Effector memory CD8-positive, alpha-beta T cell (primary cell): ENCODE measurements at regions not wholly inside any gene's neighbourhood (a gene's known extent, or its start where the extent isn't known, plus 50 kb on each side); places are given as distances from the start of the nearest gene placed in this dataset.
A peak's percentile ranks its signal among the peaks of the same experiment; 100 is the strongest.
"Not testable (repeated sequence)": the region's sequence is repeated elsewhere in the genome, so short reads cannot be mapped to it uniquely, and the experiment has no call there.

Source experiments
- ATAC-seq: fragments of 150-1000 bp; cut with Tn5 transposase; replicated peaks from 2 replicates; pipeline ENCODE4 v1.10.0; 2021; ENCODE audit warnings: mild to moderate bottlenecking, moderate library complexity
- DNase-seq, 3 experiments: peaks; one replicate each; pipeline ENCODE4 v3.0.0; 2021
- H3K27ac Mint-ChIP-seq, 2 donors: one replicate each; pipeline ENCODE4 v1.8.0; 2022; ENCODE audit warnings: mild to moderate bottlenecking in 2 of 2, mixed read lengths in 2 of 2, moderate library complexity in 2 of 2
- H3K27me3 Mint-ChIP-seq, 2 donors: one replicate each; pipeline ENCODE4 v1.8.0; 2022; ENCODE audit warnings: mixed read lengths in 2 of 2
- H3K36me3 Mint-ChIP-seq: one replicate; pipeline ENCODE4 v1.8.0; 2022; ENCODE audit warnings: mild to moderate bottlenecking, moderate library complexity, mixed read lengths; ENCODE audit not compliant: insufficient read depth
- H3K4me1 Mint-ChIP-seq, 2 donors: one replicate each; pipeline ENCODE4 v1.8.0; 2022; ENCODE audit warnings: low read depth in 2 of 2, mixed read lengths in 2 of 2
- H3K4me3 Mint-ChIP-seq, 2 donors: one replicate each; pipeline ENCODE4 v1.8.0; 2022; ENCODE audit warnings: mild to moderate bottlenecking in 2 of 2, mixed read lengths in 2 of 2, moderate library complexity in 2 of 2
- H3K9me3 Mint-ChIP-seq, 2 donors: one replicate each; pipeline ENCODE4 v1.8.0; 2022; ENCODE audit warnings: mixed read lengths in 2 of 2

GRCh38 chr7:121515229-121515628, 119.1 kb upstream of the FAM3C start:
- H3K27me3 Mint-ChIP-seq: no peaks in the 10 kb centered on the region
- H3K4me1 Mint-ChIP-seq: peaks cover 0 to under 1% of the 10 kb centered on the region in 2 donors
- H3K36me3 Mint-ChIP-seq: no peaks in the 10 kb centered on the region
- H3K27ac Mint-ChIP-seq: no peak overlapping the region
- peaks cover 0 to 6% of the 10 kb centered on the region in 2 donors for H3K9me3 Mint-ChIP-seq
- ATAC-seq (no peak), DNase-seq (no peak)
- no peak overlapping the region for H3K4me3 Mint-ChIP-seq

DNA sequence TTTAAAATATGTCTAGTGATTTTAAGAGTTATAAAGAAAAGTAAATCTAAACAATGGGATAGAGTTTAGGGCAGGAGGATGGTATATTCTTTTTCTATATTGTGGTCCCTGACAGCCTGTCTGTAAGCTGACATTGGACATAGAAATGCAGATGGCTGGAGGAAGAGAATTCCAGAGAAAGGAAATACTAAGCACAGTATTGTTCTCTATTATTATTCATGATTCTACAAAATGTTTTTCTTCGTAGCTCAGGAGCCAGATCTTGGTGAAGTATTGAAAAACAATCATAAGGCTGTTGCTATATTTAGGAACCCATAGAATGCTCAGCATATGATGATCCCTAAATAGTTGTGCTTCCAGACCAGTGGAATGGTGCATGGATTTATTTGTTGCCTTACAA, 117.0 kb upstream of the FAM3C start:
- H3K4me3 Mint-ChIP-seq: no peak overlapping the region
- no peaks in the 10 kb centered on the region for H3K36me3 Mint-ChIP-seq

GRCh38 chr7:121510858-121511482, 114.9 kb upstream of the FAM3C start:
- no peak overlapping the region for H3K27ac Mint-ChIP-seq
- H3K9me3 Mint-ChIP-seq: peaks cover 2 to 7% of the 10 kb centered on the region in 2 donors
- peaks cover 0 to 8% of the 10 kb centered on the region in 2 donors for H3K27me3 Mint-ChIP-seq
- no peak for DNase-seq
- H3K36me3 Mint-ChIP-seq: no peaks in the 10 kb centered on the region
- H3K4me1 Mint-ChIP-seq: peaks cover 0 to 2% of the 10 kb centered on the region in 2 donors
- H3K4me3 Mint-ChIP-seq: no peak overlapping the region
- no peak for ATAC-seq

More for the DNA sequence above, 117.0 kb upstream of the FAM3C start:
- Mint-ChIP-seq H3K27ac (no peak overlapping the region), H3K9me3 (peaks cover 0 to 6% of the 10 kb centered on the region in 2 donors), H3K4me1 (peaks cover 0 to 2% of the 10 kb centered on the region in 2 donors), H3K27me3 (peaks cover 0 to 8% of the 10 kb centered on the region in 2 donors)
- ATAC-seq (no peak), DNase-seq (no peak)

DNA sequence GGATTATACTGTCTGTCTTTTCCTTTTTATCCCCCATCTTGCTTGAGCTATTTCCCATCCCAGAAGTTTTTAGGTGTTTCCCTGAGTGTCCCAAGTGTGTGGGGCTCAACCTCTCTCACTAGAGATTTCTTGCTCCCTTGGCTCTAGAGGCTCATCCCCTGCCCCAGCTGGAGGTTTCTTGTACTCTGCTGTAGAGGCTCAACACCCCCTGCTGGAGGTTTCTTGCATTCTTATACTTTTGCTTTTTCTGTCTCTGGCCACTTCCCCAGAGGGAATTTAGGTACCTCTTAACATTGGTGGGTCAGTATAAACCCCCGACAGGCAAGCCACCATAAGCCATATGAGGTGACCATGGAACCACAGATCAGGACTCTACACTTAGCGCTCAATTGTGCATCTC, 114.2 kb upstream of the FAM3C start:
- Mint-ChIP-seq H3K9me3 (peaks cover 8 to 14% of the 10 kb centered on the region in 2 donors), H3K36me3 (no peaks in the 10 kb centered on the region), H3K27me3 (peaks cover 0 to 8% of the 10 kb centered on the region in 2 donors), H3K4me3 (no peak overlapping the region), H3K27ac (no peak overlapping the region), H3K4me1 (peaks cover 0 to 2% of the 10 kb centered on the region in 2 donors)
- DNase-seq (no peak), ATAC-seq (peak; percentile 31)

- peaks cover 0 to 8% of the 10 kb centered on the region in 2 donors for H3K27me3 Mint-ChIP-seq
- no peak overlapping the region for H3K4me3 Mint-ChIP-seq
- no peak for ATAC-seq
- H3K9me3 Mint-ChIP-seq: peaks cover 8 to 9% of the 10 kb centered on the region in 2 donors
- H3K27ac Mint-ChIP-seq: no peak overlapping the region
- DNase-seq: no peak
- no peaks in the 10 kb centered on the region for H3K36me3 Mint-ChIP-seq
- H3K4me1 Mint-ChIP-seq: peaks cover 0 to 2% of the 10 kb centered on the region in 2 donors
These were observed 109.6 kb upstream of the FAM3C start for GRCh38 chr7:121505540-121506182.

DNA sequence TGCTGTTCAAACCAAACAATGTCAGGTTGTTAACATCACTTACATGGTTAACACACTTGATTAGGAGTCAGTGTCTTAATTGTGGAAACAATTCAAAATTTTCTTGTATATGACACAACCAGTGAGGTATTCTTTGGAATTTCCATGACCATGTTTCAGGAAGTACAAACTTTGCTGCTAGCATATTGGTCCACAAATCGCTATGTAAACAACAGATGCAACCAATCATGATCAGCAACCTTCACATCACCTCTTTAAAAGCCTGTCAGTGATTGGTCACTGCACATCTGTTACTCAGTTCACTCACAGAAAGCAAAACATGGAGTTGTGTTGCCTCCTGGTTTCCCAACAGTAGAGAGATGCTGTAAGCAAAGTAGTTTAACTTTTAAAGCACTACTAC, 108.9 kb upstream of the FAM3C start:
- no peaks in the 10 kb centered on the region for H3K4me1 Mint-ChIP-seq
- H3K36me3 Mint-ChIP-seq: no peaks in the 10 kb centered on the region
- H3K9me3 Mint-ChIP-seq: peaks cover 8% of the 10 kb centered on the region in 2 donors
- peaks cover 0 to 8% of the 10 kb centered on the region in 2 donors for H3K27me3 Mint-ChIP-seq
- ATAC-seq: no peak
- no peak for DNase-seq
- no peak overlapping the region for H3K27ac Mint-ChIP-seq
- no peak overlapping the region for H3K4me3 Mint-ChIP-seq

- H3K4me3 Mint-ChIP-seq: no peak overlapping the region
- no peak for ATAC-seq
- no peak for DNase-seq
- H3K27me3 Mint-ChIP-seq: peaks cover 0 to 2% of the 10 kb centered on the region in 2 donors
- H3K9me3 Mint-ChIP-seq: peaks cover 8% of the 10 kb centered on the region in 2 donors
- no peak overlapping the region for H3K27ac Mint-ChIP-seq
- no peaks in the 10 kb centered on the region for H3K36me3 Mint-ChIP-seq
- H3K4me1 Mint-ChIP-seq: no peaks in the 10 kb centered on the region
These were observed 108.4 kb upstream of the FAM3C start for GRCh38 chr7:121504482-121504881.

- DNase-seq: no peak
- no peak overlapping the region for H3K27ac Mint-ChIP-seq
- no peaks in the 10 kb centered on the region for H3K27me3 Mint-ChIP-seq
- H3K9me3 Mint-ChIP-seq: peaks cover 8% of the 10 kb centered on the region in 2 donors
- H3K4me3 Mint-ChIP-seq: no peak overlapping the region
- no peaks in the 10 kb centered on the region for H3K4me1 Mint-ChIP-seq
- no peaks in the 10 kb centered on the region for H3K36me3 Mint-ChIP-seq
- no peak for ATAC-seq
These were observed 107.6 kb upstream of the FAM3C start for GRCh38 chr7:121503730-121504129.

- no peak for DNase-seq
- Mint-ChIP-seq H3K27ac (no peak overlapping the region), H3K4me3 (no peak overlapping the region), H3K36me3 (no peaks in the 10 kb centered on the region), H3K4me1 (no peaks in the 10 kb centered on the region), H3K9me3 (peaks cover 8% of the 10 kb centered on the region in 2 donors), H3K27me3 (no peaks in the 10 kb centered on the region)
- ATAC-seq: no peak
These were observed 106.9 kb upstream of the FAM3C start for GRCh38 chr7:121503039-121503438.

DNA sequence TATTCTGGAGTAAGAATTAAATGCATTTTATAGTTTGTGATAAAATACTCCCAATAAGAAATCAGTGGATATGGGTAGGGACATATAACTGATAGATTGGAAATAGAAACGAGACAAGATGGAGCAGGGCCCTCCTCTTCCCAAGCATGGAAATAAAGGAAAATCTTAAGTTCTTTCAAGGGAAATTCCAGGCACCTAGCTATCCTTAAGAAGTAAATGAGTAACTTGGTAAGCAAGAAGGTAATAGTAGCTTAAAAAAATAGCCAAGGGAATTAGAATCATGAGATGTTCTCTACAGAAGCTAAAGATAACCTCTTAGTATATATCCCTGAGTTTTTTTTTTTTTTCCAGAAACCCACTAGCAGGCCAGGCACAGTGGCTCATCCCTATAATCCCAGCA, 105.5 kb upstream of the FAM3C start:
- Mint-ChIP-seq H3K27ac (no peak overlapping the region), H3K4me3 (no peak overlapping the region), H3K4me1 (no peaks in the 10 kb centered on the region), H3K9me3 (peaks cover 5 to 8% of the 10 kb centered on the region in 2 donors), H3K27me3 (no peaks in the 10 kb centered on the region), H3K36me3 (no peaks in the 10 kb centered on the region)
- no peak for DNase-seq
- ATAC-seq: no peak

- H3K9me3 Mint-ChIP-seq: peaks cover 1 to 2% of the 10 kb centered on the region in 2 donors
- no peak for ATAC-seq
- no peaks in the 10 kb centered on the region for H3K36me3 Mint-ChIP-seq
- H3K27me3 Mint-ChIP-seq: no peaks in the 10 kb centered on the region
- no peak for DNase-seq
- H3K4me1 Mint-ChIP-seq: no peaks in the 10 kb centered on the region
- H3K4me3 Mint-ChIP-seq: no peak overlapping the region
- no peak overlapping the region for H3K27ac Mint-ChIP-seq
These were observed 104.4 kb upstream of the FAM3C start for GRCh38 chr7:121500360-121501058.

DNA sequence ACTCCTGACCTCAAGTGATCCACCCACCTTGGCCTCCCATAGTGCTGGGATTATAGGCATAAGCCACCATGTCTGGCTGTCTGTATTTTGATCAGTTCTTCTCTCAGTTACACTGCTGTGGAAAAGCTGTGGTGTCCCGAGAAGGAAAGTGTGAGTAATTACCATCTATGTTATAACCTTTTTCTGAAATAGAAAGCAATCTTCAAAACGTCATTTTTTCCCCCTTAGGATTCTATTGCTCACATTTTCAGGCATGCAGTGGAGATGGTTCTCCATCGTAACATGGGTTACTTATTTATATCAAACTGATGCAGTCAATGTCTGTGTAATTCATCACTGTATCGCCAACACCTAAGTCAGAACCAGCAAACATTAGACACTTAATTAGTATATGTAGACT, 103.5 kb upstream of the FAM3C start:
- ATAC-seq (no peak), DNase-seq (no peak)
- Mint-ChIP-seq H3K4me3 (no peak overlapping the region), H3K4me1 (no peaks in the 10 kb centered on the region), H3K9me3 (no peaks in the 10 kb centered on the region), H3K36me3 (no peaks in the 10 kb centered on the region), H3K27me3 (no peaks in the 10 kb centered on the region), H3K27ac (no peak overlapping the region)

DNA sequence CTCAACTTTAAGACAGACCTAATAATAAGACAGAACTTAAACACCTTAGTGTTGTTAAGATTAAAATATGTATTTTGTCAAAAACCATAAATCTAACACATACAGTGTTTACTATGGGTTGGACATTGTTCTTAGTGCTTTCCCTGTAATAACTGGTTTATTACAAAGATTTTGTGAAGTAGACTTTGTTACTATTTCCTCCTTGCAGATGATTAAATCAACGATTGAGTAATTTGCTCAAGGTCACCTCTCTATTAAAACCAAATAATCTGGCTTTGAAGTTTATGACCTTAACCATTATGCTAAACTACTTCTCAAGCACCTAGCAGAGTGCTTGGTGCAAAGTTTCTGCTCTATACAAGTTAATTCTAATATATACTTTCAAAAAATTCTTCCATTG, 102.7 kb upstream of the FAM3C start:
- Mint-ChIP-seq H3K27ac (no peak overlapping the region), H3K4me1 (no peaks in the 10 kb centered on the region), H3K36me3 (no peaks in the 10 kb centered on the region), H3K27me3 (no peaks in the 10 kb centered on the region), H3K9me3 (no peaks in the 10 kb centered on the region), H3K4me3 (no peak overlapping the region)
- DNase-seq (no peak), ATAC-seq (no peak)

DNA sequence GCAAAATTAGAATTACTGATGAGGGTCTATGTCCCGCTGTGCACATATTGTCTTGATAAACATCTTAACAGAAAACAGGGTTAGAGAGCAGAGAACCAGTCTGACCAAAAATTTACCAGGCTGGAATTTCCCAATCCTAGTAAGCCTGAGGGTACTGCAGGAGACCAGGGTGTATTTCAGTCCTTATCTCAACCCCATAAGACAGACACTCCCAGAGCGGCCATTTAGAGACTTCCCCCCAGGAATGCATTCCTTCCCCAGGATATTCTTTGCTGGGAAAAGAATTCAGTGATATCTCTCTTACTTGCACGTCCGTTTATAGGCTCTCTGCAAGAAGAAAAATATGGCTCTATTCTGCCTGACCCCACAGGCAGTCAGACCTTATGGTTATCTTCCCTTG, 101.4 kb upstream of the FAM3C start:
- H3K27me3 Mint-ChIP-seq, H3K4me3 Mint-ChIP-seq, DNase-seq, ATAC-seq, H3K4me1 Mint-ChIP-seq, H3K27ac Mint-ChIP-seq, H3K36me3 Mint-ChIP-seq, H3K9me3 Mint-ChIP-seq: not testable (repeated sequence)
